GM19467 (cell line): ENCODE measurements at regions not wholly inside any gene's neighbourhood (a gene's known extent, or its start where the extent isn't known, plus 50 kb on each side); places are given as distances from the start of the nearest gene placed in this dataset.

Source experiments
- ATAC-seq: cut with Tn5 transposase; IDR thresholded peaks from one replicate; pipeline ENCODE4 v1.9.1; 2021; ENCODE audit warnings: mild to moderate bottlenecking, moderate library complexity; ENCODE audit not compliant: unreplicated experiment

- no peak for ATAC-seq
Measured at GRCh38 chr15:35973029-35973428, 427.1 kb upstream of the DPH6 start.

GRCh38 chr15:35974052-35974451 is 428.1 kb upstream of the DPH6 start:
- ATAC-seq, result no peak

DNA sequence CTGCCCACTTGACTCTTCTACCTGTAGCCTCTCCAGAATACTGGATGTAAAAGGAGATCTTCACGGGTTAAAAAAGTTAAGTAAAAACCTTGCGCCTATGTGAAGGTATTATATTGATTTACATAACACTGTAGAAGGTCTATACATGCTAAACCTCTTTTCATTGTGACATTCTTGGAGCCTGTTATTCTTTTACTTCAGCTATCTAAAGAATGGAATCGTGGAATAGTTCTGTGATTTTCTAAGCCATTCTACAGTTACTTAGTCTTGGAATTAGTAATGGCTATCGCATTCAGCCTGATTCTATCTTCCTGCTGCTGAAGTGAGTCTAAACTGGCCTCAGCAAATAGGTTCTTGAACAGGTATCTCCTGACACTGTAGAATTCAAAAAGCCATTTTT is 430.0 kb upstream of the DPH6 start:
- ATAC-seq, result no peak

GRCh38 chr15:35979608-35980007 is 433.6 kb upstream of the DPH6 start:
- no peak for ATAC-seq

GRCh38 chr15:35980719-35981118 is 434.8 kb upstream of the DPH6 start:
- no peak for ATAC-seq

DNA sequence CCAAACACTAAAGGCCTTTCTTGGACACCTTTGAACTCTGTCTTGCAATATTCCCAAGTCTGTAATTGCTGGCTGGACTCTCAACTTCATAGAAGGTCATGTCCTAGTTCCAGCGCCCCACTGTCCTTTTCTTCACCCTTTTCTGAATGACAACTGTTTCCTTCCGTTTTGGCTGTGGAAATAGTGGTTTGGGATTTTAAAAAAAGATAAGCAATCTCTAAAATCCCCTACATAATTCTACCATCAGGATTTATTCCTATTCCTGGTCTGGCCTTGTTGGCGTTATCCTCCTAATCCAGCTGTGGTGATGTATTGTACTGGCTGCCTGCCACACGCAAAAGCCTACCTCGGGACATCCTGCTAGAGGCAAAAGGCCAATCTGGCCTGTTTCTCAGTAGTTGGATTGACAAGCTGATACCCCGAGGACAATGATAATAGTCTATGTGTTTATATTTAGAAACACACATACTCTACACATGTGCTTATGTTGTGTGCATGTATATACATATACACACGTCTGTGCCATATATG is 440.3 kb upstream of the DPH6 start:
- no peak for ATAC-seq

DNA sequence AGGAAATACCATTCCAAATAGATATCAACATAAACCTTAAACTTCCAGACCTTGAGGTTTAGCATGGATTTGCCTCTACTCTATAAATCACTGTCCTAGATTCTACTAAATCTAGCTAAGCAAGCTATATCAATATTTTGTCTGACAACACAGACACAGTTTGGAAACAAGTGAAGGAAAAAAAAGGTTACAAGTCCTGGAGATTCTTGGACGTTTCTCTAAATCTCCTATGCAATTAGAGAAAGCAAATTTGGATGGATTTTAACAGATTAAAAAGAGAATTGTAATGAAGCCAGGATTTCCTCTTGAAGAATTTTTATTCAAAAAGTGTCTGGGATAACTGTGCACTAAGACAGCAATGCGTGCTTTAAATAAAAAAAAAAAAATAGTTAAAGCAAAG is 441.1 kb upstream of the DPH6 start:
- ATAC-seq, result no peak

- ATAC-seq, result no peak
Measured at GRCh38 chr15:35991386-35991785, 445.4 kb upstream of the DPH6 start.

GRCh38 chr15:35992791-35993190 is 446.8 kb upstream of the DPH6 start:
- no peak for ATAC-seq

DNA sequence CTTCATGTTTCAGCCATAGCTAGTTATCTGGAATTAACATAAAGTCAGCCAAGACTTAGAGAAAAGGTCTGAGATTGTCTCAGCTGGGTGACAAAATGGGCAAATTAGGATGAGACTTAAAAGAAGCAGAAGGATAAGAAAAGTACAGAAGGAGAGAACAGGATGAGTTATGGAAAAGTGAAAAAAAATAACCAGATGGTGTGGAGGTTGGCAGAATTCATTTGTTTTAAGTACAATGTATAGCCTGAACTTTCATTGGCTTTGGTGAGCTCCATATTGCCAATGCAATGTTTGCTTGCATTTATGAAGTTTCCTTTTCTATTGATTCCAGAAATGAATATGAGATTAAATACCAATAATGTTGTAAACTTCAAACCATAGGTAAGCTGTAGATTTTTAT is 447.2 kb upstream of the DPH6 start:
- no peak for ATAC-seq

GRCh38 chr15:35994876-35995275 is 448.9 kb upstream of the DPH6 start:
- ATAC-seq, result no peak

DNA sequence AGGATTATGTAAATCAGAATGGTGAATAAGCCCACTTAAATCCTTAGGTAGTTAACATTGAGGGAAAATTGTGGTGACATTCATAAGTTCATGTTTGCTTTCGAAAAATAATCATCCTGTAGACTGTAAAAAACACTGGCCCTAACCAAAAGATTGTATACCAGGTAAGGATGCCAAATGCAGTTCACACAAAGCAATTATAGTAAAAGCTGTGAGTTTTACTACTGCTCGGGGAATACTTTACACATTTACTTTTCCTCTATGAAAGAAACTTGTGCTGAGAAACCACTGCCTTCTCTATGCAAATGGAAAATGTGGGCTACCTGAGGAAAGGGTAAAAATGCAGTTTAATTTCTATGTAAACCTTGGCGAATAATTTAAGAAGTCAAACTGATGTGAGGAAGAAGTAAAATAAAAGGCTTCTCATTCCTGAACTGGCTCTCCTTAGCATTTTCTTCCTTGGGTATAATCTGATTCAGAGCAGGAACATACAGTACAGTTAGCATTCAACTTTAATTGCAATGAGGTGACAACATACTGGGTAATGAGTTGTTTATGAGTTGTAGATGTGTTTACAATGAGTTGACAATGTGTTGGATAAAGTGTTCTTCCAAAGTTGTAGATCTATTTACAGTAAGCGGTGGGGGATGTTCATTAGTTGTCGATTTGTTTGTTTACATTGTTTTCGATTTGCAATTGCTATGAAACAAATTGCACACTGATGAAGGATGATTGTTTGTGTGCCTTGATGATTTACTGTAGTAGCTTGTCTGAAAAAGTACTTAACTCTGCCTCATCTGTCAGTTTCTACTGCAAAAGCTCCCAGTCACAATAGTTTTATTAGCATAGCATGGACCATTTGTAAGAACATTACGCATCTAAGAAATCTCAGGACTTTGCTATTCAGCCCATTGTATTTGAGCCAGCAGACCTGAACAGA is 453.0 kb upstream of the DPH6 start:
- no peak for ATAC-seq

DNA sequence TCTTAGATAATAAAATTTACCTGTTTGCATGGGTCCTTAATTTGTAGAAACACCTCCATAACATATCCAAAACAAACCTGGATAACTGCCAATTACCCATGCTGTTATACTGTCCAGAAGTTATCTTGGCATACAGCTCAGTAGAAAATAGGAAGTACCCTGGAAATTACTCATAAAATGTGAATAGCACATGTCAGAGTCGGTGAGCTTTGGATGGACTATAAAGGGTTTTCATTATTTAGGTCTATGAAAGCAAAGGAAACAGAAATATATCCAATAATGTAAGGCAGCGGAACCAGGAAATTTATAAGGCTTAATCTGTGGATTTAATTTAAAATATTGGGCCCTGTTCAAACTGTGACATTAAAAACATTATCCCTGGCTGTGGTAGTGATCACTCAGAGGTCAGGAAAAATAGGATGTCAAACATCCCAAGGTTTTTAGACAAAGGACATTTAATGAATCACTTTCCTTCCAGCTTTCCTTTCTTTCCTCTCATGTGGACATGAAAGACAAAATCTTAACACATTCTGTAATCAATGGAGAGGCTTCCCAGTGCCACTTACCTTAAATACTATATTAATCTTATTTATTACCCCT is 459.0 kb upstream of the DPH6 start:
- no peak for ATAC-seq

DNA sequence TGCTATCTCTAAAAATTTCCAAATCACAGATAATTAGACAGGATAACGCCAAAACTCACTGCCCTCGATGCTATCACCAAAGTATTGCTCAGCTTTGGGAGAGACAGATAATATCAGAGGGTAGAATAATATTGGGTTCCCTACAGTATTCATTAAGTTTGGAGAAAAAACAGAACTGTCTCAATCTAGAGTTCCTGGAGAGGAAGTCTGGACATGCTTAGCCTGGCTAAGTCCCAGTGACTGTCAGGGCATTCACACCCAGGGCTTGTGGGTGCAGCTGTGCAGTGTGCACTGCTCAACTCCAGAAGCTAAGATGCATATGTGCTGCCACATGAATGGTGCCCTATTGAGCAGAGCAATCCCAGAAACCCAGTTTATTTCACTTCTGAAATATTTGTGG is 459.6 kb upstream of the DPH6 start:
- ATAC-seq, result no peak

DNA sequence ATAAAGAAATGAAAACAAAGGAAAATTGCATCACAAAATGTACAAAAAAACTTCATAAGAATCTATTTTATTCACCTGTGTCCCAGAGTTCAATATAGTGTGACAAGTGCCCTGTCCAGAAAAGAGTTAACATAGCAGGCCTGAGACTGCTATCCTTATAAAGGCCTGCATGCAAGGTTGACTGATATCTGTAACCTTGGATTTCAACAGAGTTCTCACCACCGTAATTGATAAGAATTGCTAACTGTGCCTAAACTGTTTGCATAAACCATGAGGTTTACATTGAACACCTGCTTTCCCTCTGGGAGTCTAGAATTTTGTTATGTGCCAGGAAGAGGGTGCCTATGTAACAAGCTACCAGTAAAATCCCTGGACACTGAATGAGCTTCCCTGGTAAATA is 461.7 kb upstream of the DPH6 start:
- ATAC-seq, result no peak

GRCh38 chr15:36008719-36009118 is 462.8 kb upstream of the DPH6 start:
- no peak for ATAC-seq

GRCh38 chr15:36024031-36024688 is 478.2 kb upstream of the DPH6 start:
- no peak for ATAC-seq

DNA sequence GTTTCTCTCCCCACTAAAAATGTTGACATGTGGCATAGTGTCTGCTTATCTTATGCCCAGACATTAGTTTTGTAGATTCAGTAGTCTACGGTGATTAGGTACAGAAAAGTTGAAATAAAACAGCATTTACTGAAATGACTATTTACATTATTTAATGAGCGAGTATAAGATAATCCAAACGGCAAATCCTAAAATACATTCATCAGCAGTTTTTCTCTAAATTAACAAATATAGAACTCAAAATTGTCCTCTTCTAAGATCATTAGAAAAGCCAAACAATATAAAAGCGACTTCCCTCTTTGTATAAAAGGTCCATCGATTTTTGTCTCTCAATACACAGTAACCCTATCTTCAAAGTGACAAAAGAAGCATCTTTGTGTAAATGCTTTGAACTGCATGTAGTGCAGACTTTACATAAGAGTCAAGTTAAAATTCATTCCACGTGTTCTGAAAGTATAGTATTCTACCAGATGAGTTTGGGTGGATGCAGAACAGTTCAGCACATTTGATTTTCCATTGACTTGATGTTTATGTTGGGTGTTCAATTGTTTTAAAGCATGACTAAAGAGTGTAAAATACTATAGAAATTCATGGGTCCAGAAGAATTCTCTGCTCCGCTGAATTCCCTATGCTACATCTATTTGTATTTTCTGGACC is 480.8 kb upstream of the DPH6 start:
- ATAC-seq, result no peak

DNA sequence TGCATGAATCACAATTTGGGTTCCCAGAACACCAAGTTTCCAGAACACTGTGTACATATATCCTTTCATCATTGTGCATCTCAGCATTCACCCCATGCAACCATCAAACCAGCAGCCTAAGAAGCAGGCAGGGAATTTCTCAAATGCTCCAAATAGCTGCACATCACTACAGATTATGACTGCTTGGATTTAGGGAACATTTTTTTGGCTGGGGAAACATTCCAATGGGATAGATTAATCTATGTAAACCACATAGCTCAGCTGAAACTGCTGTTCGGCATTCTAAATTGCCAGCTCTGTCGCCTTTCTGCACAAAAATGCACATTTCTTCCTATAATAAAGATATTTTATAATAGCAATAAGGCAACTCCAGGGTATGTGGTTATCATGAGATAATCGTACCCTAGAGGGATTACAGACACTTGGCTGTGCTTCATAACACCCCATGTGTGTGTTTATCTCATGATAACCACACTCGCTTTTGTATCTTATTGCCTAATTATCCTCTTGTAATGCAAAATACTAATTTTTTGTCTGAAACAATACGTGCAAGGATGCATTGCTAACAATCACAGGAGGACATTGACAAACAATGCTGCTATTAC is 483.7 kb upstream of the DPH6 start:
- no peak for ATAC-seq

GRCh38 chr15:36039996-36040572 is 494.1 kb upstream of the DPH6 start:
- ATAC-seq, result no peak
